ENCODE measurements at regions not wholly inside any gene's neighbourhood (a gene's known extent, or its start where the extent isn't known, plus 50 kb on each side); places are given as distances from the start of the nearest gene placed in this dataset.

DNA sequence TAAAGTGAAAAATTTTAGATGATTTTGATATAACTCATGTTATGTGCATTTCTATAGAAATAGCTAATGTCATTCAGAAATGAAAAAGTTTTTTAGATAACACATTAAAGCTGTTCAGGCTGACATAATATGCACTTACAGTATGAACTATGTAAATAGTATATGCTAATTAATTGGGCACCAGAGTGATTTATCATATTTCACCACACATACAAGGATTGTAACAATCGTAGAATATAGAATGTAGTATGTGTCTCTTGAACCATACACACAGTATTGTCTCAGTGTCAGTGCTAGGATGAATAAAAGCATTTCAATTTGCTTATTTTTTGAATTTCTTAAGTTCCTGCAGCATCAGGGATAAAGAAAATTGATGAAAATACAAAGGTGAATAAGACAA is 710.0 kb downstream of the OTOL1 start:
- Histone ChIP-seq H2AFZ (ENCODE audit: low read length) (no peak overlapping the region), H3K9me2 (ENCODE audit: insufficient read depth, low read length) (no peaks in the 10 kb centered on the region), H3K27ac (ENCODE audit: low read depth, low read length, poor library complexity, severe bottlenecking) (no peak overlapping the region), H3K4me2 (ENCODE audit: low read length) (no peak overlapping the region), H3K4me3 (ENCODE audit: low read depth, low read length, poor library complexity, severe bottlenecking) (no peak overlapping the region), H3K9me3 (ENCODE audit: low read length) (no peaks in the 10 kb centered on the region), H3K79me2 (ENCODE audit: insufficient read depth, low read depth, low read length) (no peaks in the 10 kb centered on the region), H3K4me1 (ENCODE audit: insufficient read depth, low read length, poor library complexity, severe bottlenecking) (no peaks in the 10 kb centered on the region), H4K20me1 (ENCODE audit: insufficient read depth, low read length) (no peaks in the 10 kb centered on the region), H3K36me3 (ENCODE audit: insufficient read depth, low read length) (no peaks in the 10 kb centered on the region)
- POLR2A ChIA-PET = no interaction called here
- TF ChIP-seq EZH2phosphoT487 (IDR thresholded peaks at IDR 0.05; ENCODE audit: borderline replicate concordance, low read depth, low read length) (no peak), CTCF (conservative IDR thresholded peaks at IDR 0.05; ENCODE audit: low read length) (no peak)
- intact Hi-C loops (cut with micrococcal nuclease; ENCODE audit: unreplicated experiment) = no loop called here
- no peak for DNase-seq (ENCODE audit: low spot score)
- no TSS peak for BruUV-seq (replicated peaks)
- CTCF ChIA-PET (ENCODE audit: unreplicated experiment) = no interaction called here

GRCh38 chr3:162211470-162211869 is 714.9 kb downstream of the OTOL1 start:
- no peaks in the 10 kb centered on the region for H3K36me3 ChIP-seq (ENCODE audit: insufficient read depth, low read length)
- no peaks in the 10 kb centered on the region for H3K9me2 ChIP-seq (ENCODE audit: insufficient read depth, low read length)
- ChIA-PET CTCF (ENCODE audit: unreplicated experiment) (no interaction called here), POLR2A (interaction anchor here (1.0 kb wide), 1 partner anchor 31 kb away, joined by 4 read pairs; no protein-coding TSS in a partner anchor)
- H3K9me3 ChIP-seq (ENCODE audit: low read length) = no peaks in the 10 kb centered on the region
- no peak overlapping the region for H3K4me2 ChIP-seq (ENCODE audit: low read length)
- H3K27ac ChIP-seq (ENCODE audit: low read depth, low read length, poor library complexity, severe bottlenecking) = no peak overlapping the region
- H2AFZ ChIP-seq (ENCODE audit: low read length) = no peak overlapping the region
- intact Hi-C loops (cut with micrococcal nuclease; ENCODE audit: unreplicated experiment) = no loop called here
- no peaks in the 10 kb centered on the region for H4K20me1 ChIP-seq (ENCODE audit: insufficient read depth, low read length)
- no peak for TF ChIP-seq CTCF (conservative IDR thresholded peaks at IDR 0.05; ENCODE audit: low read length)
- no TSS peak for BruUV-seq (replicated peaks)
- H3K4me1 ChIP-seq (ENCODE audit: insufficient read depth, low read length, poor library complexity, severe bottlenecking) = no peaks in the 10 kb centered on the region
- DNase-seq (ENCODE audit: low spot score) = no peak
- H3K4me3 ChIP-seq (ENCODE audit: low read depth, low read length, poor library complexity, severe bottlenecking) = no peak overlapping the region
- no peaks in the 10 kb centered on the region for H3K79me2 ChIP-seq (ENCODE audit: insufficient read depth, low read depth, low read length)

DNA sequence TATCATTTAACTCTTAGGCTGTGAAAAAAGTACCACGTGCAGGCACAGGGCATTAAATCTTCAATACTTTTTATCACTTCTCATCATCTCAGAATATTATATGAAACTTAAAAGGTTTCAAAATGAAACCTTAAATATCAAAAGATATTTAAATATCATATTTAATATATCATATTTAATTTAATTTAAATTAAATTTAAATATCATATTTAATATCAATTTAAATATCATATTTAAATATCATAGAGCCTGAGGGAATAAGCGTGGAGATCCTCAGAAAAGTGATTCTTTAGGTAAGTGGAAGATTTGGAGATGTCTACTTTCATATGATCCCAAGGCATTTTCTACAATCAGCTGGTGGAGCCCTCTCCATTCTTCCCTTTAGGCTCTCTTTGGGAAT is 716.6 kb downstream of the OTOL1 start:
- intact Hi-C loops (cut with micrococcal nuclease; ENCODE audit: unreplicated experiment) = no loop called here

More for the DNA sequence above, 716.6 kb downstream of the OTOL1 start:
- TF ChIP-seq EZH2phosphoT487 (IDR thresholded peaks at IDR 0.05; ENCODE audit: borderline replicate concordance, low read depth, low read length) (no peak), CTCF (conservative IDR thresholded peaks at IDR 0.05; ENCODE audit: low read length) (no peak)
- CTCF ChIA-PET (ENCODE audit: unreplicated experiment) = no interaction called here
- BruUV-seq (replicated peaks) = no TSS peak
- Histone ChIP-seq H3K79me2 (ENCODE audit: insufficient read depth, low read depth, low read length) (no peaks in the 10 kb centered on the region), H3K36me3 (ENCODE audit: insufficient read depth, low read length) (no peaks in the 10 kb centered on the region), H3K4me3 (ENCODE audit: low read depth, low read length, poor library complexity, severe bottlenecking) (no peak overlapping the region), H3K9me2 (ENCODE audit: insufficient read depth, low read length) (no peaks in the 10 kb centered on the region), H3K9me3 (ENCODE audit: low read length) (no peaks in the 10 kb centered on the region), H3K27ac (ENCODE audit: low read depth, low read length, poor library complexity, severe bottlenecking) (no peak overlapping the region), H2AFZ (ENCODE audit: low read length) (no peak overlapping the region), H3K4me2 (ENCODE audit: low read length) (no peak overlapping the region), H4K20me1 (ENCODE audit: insufficient read depth, low read length) (no peaks in the 10 kb centered on the region), H3K4me1 (ENCODE audit: insufficient read depth, low read length, poor library complexity, severe bottlenecking) (no peaks in the 10 kb centered on the region)
- DNase-seq (ENCODE audit: low spot score) = no peak
- POLR2A ChIA-PET = interaction anchor here (0.8 kb wide), 1 partner anchor 16 kb away, joined by 4 read pairs; no protein-coding TSS in a partner anchor

All from OCI-LY7 (cell line).